Stomach (tissue), 8 donors: ENCODE measurements at regions not wholly inside any gene's neighbourhood (a gene's known extent, or its start where the extent isn't known, plus 50 kb on each side); places are given as distances from the start of the nearest gene placed in this dataset.

ENCODE experiments used
- DNase-seq, 2 donors: peaks; one replicate each; pipeline versions ENCODE4 v3.0.0 to v3.0.0-alpha.2; 2013 to 2019
- H3K27ac ChIP-seq, 5 donors: fragments of 200-600 bp in 4 of 5; sonication (generic) in 4 of 5; one replicate each; pipeline ENCODE4 v1.5.1; 2013 to 2019; ENCODE audit warnings: mild to moderate bottlenecking in 1 of 5, moderate library complexity in 1 of 5
- H3K27me3 ChIP-seq, 3 donors: fragments of 200-600 bp; sonication (generic); one replicate each; pipeline ENCODE4 v1.5.1; 2017 to 2019; ENCODE audit warnings: mixed run types in 1 of 3
- H3K36me3 ChIP-seq, 4 donors: fragments of 200-600 bp; sonication (generic); 1 replicate in 3 of 4; 2 replicates in 1 of 4; pipeline ENCODE4 v1.5.1; 2016 to 2019
- H3K4me1 ChIP-seq, 4 donors: fragments of 200-600 bp; sonication (generic); one replicate each; pipeline ENCODE4 v1.5.1; 2016 to 2019
- H3K4me3 ChIP-seq, 4 donors: fragments of 200-600 bp; sonication (generic) in 3 of 4; one replicate each; pipeline ENCODE4 v1.5.1; 2016 to 2019; ENCODE audit warnings: mild to moderate bottlenecking in 1 of 4
- H3K9me3 ChIP-seq, 4 donors: fragments of 200-600 bp; sonication (generic); one replicate each; pipeline ENCODE4 v1.5.1; 2016 to 2019
- CTCF ChIP-seq, 7 experiments: fragments of 450-650 bp in 4 of 7; fragments of 200-600 bp in 3 of 7; sonication (generic) in 3 of 7; IDR thresholded peaks; one replicate each; pipeline ENCODE4 v1.5.1; 2016 to 2019; ENCODE audit warnings: antibody characterized with exemption in 7 of 7, control low read depth in 2 of 7, mild to moderate bottlenecking in 1 of 7
- EP300 ChIP-seq: sonication (generic); formaldehyde crosslinking; IDR thresholded peaks from one replicate; pipeline ENCODE4 v1.6.1; 2017; ENCODE audit warnings: antibody characterized with exemption
- POLR2A ChIP-seq, 4 donors: fragments of 450-650 bp; IDR thresholded peaks; one replicate each; pipeline ENCODE4 v1.6.1; 2016; ENCODE audit warnings: antibody characterized with exemption in 4 of 4, control low read depth in 2 of 4, mild to moderate bottlenecking in 1 of 4, moderate library complexity in 1 of 4
- POLR2AphosphoS5 ChIP-seq, 3 donors: sonication (generic); formaldehyde crosslinking; IDR thresholded peaks; one replicate each; pipeline ENCODE4 v1.6.1; 2016; ENCODE audit warnings: antibody characterized with exemption in 3 of 3
- WGBS, 5 donors: extraction: QIAGEN DNeasy Blood & Tissue Kit in 3 of 5; methylation state at CpG; one replicate each; pipeline versions ENCODE4 v1.1.5 to v1.1.7; 2013 to 2018; 5-methylcytosine and 5-hydroxymethylcytosine counted together
- intact Hi-C: fragments of 100-400 bp; cut with DNase I; formaldehyde crosslinking; loops from one replicate; pipeline ENCODE4 v1.15.1; 2023; ENCODE audit warnings: low total_unique reads
- donor health status: healthy with polysubstance abuse.
- donor health status: Bipolar disorder and iron deficiency.
- donor health status: healthy.

GRCh38 chr6:44606976-44607375, 219.5 kb downstream of the CDC5L start:
- no peaks in the 10 kb centered on the region for H3K9me3 ChIP-seq
- no peaks in the 10 kb centered on the region for H3K27me3 ChIP-seq
- 68 to 98% (median 76%) methylated on average over 6 of the region's 6 CpGs for WGBS, 5 donors
- intact Hi-C loops = no loop called here
- DNase-seq = no peak
- TF ChIP-seq POLR2AphosphoS5 (IDR thresholded peaks at IDR 0.05) = no peak
- no peak for TF ChIP-seq POLR2A (IDR thresholded peaks at IDR 0.05)
- no peak for TF ChIP-seq EP300
- TF ChIP-seq CTCF (IDR thresholded peaks at IDR 0.05) = no peak
- H3K27ac ChIP-seq = no peak overlapping the region
- H3K36me3 ChIP-seq = no peaks in the 10 kb centered on the region
- no peaks in the 10 kb centered on the region for H3K4me1 ChIP-seq
- no peak overlapping the region for H3K4me3 ChIP-seq

GRCh38 chr6:44608175-44608574, 220.7 kb downstream of the CDC5L start:
- no peaks in the 10 kb centered on the region for H3K27me3 ChIP-seq
- no peaks in the 10 kb centered on the region for H3K9me3 ChIP-seq
- H3K4me3 ChIP-seq = no peak overlapping the region
- WGBS, 5 donors = 76 to 92% (median 88%) methylated on average over 4 of the region's 4 CpGs
- H3K27ac ChIP-seq = no peak overlapping the region
- no peaks in the 10 kb centered on the region for H3K4me1 ChIP-seq
- intact Hi-C loops = no loop called here
- no peaks in the 10 kb centered on the region for H3K36me3 ChIP-seq
- no peak for TF ChIP-seq POLR2A (IDR thresholded peaks at IDR 0.05)
- TF ChIP-seq POLR2AphosphoS5 (IDR thresholded peaks at IDR 0.05) = no peak
- TF ChIP-seq CTCF (IDR thresholded peaks at IDR 0.05) = no peak
- no peak for TF ChIP-seq EP300
- no peak for DNase-seq

- no peak overlapping the region for H3K27ac ChIP-seq
- no peaks in the 10 kb centered on the region for H3K36me3 ChIP-seq
- no peak for DNase-seq
- WGBS, 5 donors = 82 to 94% (median 86%) methylated on average over 1 of the region's 1 CpG
- intact Hi-C loops = no loop called here
- TF ChIP-seq CTCF (IDR thresholded peaks at IDR 0.05) (no peak), POLR2AphosphoS5 (IDR thresholded peaks at IDR 0.05) (no peak), POLR2A (IDR thresholded peaks at IDR 0.05) (no peak), EP300 (no peak)
- H3K4me1 ChIP-seq = no peaks in the 10 kb centered on the region
- H3K27me3 ChIP-seq = no peaks in the 10 kb centered on the region
- H3K4me3 ChIP-seq = no peak overlapping the region
- no peaks in the 10 kb centered on the region for H3K9me3 ChIP-seq
These were observed 221.6 kb downstream of the CDC5L start for GRCh38 chr6:44609051-44609612.

GRCh38 chr6:44614396-44614795, 226.9 kb downstream of the CDC5L start:
- Histone ChIP-seq H3K36me3 (no peaks in the 10 kb centered on the region), H3K9me3 (no peaks in the 10 kb centered on the region), H3K4me1 (no peaks in the 10 kb centered on the region), H3K4me3 (no peak overlapping the region), H3K27ac (no peak overlapping the region), H3K27me3 (no peaks in the 10 kb centered on the region)
- TF ChIP-seq POLR2A (IDR thresholded peaks at IDR 0.05) = no peak
- TF ChIP-seq POLR2AphosphoS5 (IDR thresholded peaks at IDR 0.05) = no peak
- no peak for TF ChIP-seq CTCF (IDR thresholded peaks at IDR 0.05)
- TF ChIP-seq EP300 = no peak
- intact Hi-C loops = no loop called here
- DNase-seq = no peak
- 86 to 96% (median 93%) methylated on average over 3 of the region's 3 CpGs for WGBS, 5 donors
